HepG2 (cell line): ENCODE measurements at regions not wholly inside any gene's neighbourhood (a gene's known extent, or its start where the extent isn't known, plus 50 kb on each side); places are given as distances from the start of the nearest gene placed in this dataset.

ENCODE experiments used
- ATM ChIP-seq: fragments of 450-650 bp; IDR thresholded peaks from 2 replicates; pipeline ENCODE4 v1.7.1; 2017; ENCODE audit warnings: mild to moderate bottlenecking, borderline replicate concordance
- NFRKB ChIP-seq: fragments of 450-650 bp; IDR thresholded peaks from 2 replicates; pipeline ENCODE4 v1.6.1; 2017
- SOX13 ChIP-seq, 3 experiments: fragments of 450-650 bp in 1 of 3; sonication (generic) in 1 of 3; formaldehyde crosslinking in 1 of 3; IDR thresholded peaks in 2 of 3; conservative IDR thresholded peaks in 1 of 3; 2 replicates each; pipeline versions ENCODE4 v1.5.0 to v1.6.1; 2016 to 2020; ENCODE audit warnings: antibody characterized with exemption in 1 of 3, mild to moderate bottlenecking in 1 of 3, missing compliant biosample characterization in 1 of 3, missing genetic modification reagents in 1 of 3, moderate library complexity in 1 of 3
- TF ChIP-seq, protein P1 (sequence below): IDR thresholded peaks from 2 replicates; pipeline ENCODE4 v1.6.1; 2016; ENCODE audit warnings: low read depth
- TF ChIP-seq, protein P2 (sequence below): sonication (generic); formaldehyde crosslinking; IDR thresholded peaks from 2 replicates; pipeline ENCODE4 v1.5.0; 2020; ENCODE audit warnings: mild to moderate bottlenecking, missing genetic modification reagents, borderline replicate concordance

DNA sequence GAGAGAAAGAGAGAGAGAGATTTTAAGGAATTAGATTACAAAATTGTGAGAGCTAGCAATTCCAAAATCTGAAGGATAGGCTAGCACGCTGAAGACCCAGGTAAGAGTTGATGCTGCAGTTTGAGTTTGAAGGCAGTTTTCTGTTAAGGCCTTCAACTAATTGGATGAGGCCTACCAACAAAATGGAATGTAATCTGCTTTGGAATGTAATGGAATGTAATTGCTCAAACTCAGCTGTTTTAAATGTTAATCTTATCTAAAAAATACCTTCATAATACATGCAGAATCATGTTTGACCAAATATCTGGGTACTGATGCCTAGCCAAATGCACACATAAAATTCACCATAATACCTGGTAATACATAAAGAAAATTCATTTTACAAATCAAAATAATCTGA is 976.1 kb downstream of the LTN1 start:
- TF ChIP-seq ATM (no peak), SOX13 (IDR thresholded peaks at IDR 0.05) (no peak), SOX13 (CRISPR knock-in tag; conservative IDR thresholded peaks at IDR 0.05 in 1 of 2, IDR thresholded peaks at IDR 0.05 in 1 of 2) (no peak), NFRKB (no peak)
- TF ChIP-seq, protein P1, sequence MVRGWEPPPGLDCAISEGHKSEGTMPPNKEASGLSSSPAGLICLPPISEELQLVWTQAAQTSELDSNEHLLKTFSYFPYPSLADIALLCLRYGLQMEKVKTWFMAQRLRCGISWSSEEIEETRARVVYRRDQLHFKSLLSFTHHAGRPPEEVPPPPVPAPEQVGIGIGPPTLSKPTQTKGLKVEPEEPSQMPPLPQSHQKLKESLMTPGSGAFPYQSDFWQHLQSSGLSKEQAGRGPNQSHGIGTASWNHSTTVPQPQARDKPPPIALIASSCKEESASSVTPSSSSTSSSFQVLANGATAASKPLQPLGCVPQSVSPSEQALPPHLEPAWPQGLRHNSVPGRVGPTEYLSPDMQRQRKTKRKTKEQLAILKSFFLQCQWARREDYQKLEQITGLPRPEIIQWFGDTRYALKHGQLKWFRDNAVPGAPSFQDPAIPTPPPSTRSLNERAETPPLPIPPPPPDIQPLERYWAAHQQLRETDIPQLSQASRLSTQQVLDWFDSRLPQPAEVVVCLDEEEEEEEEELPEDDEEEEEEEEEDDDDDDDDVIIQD = no peak
- TF ChIP-seq, protein P2, sequence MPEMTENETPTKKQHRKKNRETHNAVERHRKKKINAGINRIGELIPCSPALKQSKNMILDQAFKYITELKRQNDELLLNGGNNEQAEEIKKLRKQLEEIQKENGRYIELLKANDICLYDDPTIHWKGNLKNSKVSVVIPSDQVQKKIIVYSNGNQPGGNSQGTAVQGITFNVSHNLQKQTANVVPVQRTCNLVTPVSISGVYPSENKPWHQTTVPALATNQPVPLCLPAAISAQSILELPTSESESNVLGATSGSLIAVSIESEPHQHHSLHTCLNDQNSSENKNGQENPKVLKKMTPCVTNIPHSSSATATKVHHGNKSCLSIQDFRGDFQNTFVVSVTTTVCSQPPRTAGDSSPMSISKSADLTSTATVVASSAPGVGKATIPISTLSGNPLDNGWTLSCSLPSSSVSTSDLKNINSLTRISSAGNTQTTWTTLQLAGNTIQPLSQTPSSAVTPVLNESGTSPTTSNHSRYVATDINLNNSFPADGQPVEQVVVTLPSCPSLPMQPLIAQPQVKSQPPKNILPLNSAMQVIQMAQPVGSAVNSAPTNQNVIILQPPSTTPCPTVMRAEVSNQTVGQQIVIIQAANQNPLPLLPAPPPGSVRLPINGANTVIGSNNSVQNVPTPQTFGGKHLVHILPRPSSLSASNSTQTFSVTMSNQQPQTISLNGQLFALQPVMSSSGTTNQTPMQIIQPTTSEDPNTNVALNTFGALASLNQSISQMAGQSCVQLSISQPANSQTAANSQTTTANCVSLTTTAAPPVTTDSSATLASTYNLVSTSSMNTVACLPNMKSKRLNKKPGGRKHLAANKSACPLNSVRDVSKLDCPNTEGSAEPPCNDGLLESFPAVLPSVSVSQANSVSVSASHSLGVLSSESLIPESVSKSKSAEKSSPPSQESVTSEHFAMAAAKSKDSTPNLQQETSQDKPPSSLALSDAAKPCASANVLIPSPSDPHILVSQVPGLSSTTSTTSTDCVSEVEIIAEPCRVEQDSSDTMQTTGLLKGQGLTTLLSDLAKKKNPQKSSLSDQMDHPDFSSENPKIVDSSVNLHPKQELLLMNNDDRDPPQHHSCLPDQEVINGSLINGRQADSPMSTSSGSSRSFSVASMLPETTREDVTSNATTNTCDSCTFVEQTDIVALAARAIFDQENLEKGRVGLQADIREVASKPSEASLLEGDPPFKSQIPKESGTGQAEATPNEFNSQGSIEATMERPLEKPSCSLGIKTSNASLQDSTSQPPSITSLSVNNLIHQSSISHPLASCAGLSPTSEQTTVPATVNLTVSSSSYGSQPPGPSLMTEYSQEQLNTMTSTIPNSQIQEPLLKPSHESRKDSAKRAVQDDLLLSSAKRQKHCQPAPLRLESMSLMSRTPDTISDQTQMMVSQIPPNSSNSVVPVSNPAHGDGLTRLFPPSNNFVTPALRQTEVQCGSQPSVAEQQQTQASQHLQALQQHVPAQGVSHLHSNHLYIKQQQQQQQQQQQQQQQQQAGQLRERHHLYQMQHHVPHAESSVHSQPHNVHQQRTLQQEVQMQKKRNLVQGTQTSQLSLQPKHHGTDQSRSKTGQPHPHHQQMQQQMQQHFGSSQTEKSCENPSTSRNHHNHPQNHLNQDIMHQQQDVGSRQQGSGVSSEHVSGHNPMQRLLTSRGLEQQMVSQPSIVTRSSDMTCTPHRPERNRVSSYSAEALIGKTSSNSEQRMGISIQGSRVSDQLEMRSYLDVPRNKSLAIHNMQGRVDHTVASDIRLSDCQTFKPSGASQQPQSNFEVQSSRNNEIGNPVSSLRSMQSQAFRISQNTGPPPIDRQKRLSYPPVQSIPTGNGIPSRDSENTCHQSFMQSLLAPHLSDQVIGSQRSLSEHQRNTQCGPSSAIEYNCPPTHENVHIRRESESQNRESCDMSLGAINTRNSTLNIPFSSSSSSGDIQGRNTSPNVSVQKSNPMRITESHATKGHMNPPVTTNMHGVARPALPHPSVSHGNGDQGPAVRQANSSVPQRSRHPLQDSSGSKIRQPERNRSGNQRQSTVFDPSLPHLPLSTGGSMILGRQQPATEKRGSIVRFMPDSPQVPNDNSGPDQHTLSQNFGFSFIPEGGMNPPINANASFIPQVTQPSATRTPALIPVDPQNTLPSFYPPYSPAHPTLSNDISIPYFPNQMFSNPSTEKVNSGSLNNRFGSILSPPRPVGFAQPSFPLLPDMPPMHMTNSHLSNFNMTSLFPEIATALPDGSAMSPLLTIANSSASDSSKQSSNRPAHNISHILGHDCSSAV (CRISPR knock-in tag) = no peak
